C4-2B (cell line): ENCODE measurements at regions not wholly inside any gene's neighbourhood (a gene's known extent, or its start where the extent isn't known, plus 50 kb on each side); places are given as distances from the start of the nearest gene placed in this dataset.

ENCODE experiments used
- H3K27ac ChIP-seq: fragments of 450-650 bp; 2 replicates; pipeline ENCODE4 v1.5.1; 2017
- CTCF ChIP-seq: fragments of 450-650 bp; conservative IDR thresholded peaks from 2 replicates; pipeline ENCODE4 v1.5.1; 2017; ENCODE audit warnings: mild to moderate bottlenecking
- ZFX ChIP-seq: fragments of 450-650 bp; IDR thresholded peaks from 2 replicates; pipeline ENCODE4 v1.6.1; 2017

- TF ChIP-seq ZFX (no peak), CTCF (no peak)
- no peak overlapping the region for H3K27ac ChIP-seq
Measured at GRCh38 chr15:46795685-46796084, 921.6 kb upstream of the SEMA6D start.

- TF ChIP-seq CTCF = no peak
- no peak for TF ChIP-seq ZFX
Measured at GRCh38 chr15:46808834-46809233, 908.5 kb upstream of the SEMA6D start.

GRCh38 chr15:46815240-46815639, 902.1 kb upstream of the SEMA6D start:
- TF ChIP-seq ZFX = no peak
- TF ChIP-seq CTCF = no peak
- H3K27ac ChIP-seq = no peak overlapping the region

More at GRCh38 chr15:46808834-46809233, 908.5 kb upstream of the SEMA6D start:
- H3K27ac ChIP-seq = no peak overlapping the region

GRCh38 chr15:46815765-46816164, 901.5 kb upstream of the SEMA6D start:
- TF ChIP-seq ZFX = no peak
- TF ChIP-seq CTCF = no peak
- H3K27ac ChIP-seq = no peak overlapping the region

GRCh38 chr15:46848704-46849103, 868.6 kb upstream of the SEMA6D start:
- no peak overlapping the region for H3K27ac ChIP-seq
- no peak for TF ChIP-seq CTCF
- TF ChIP-seq ZFX = no peak

GRCh38 chr15:46853600-46853999, 863.7 kb upstream of the SEMA6D start:
- H3K27ac ChIP-seq = no peak overlapping the region
- no peak for TF ChIP-seq ZFX
- TF ChIP-seq CTCF = no peak

GRCh38 chr15:46854564-46854963, 862.7 kb upstream of the SEMA6D start:
- TF ChIP-seq ZFX (no peak), CTCF (no peak)
- no peak overlapping the region for H3K27ac ChIP-seq
